DMS53 treated with DMSO at 0.1 percent for 48 hours (cell line): ENCODE measurements at regions not wholly inside any gene's neighbourhood (a gene's known extent, or its start where the extent isn't known, plus 50 kb on each side); places are given as distances from the start of the nearest gene placed in this dataset.
"Not testable (repeated sequence)": the region's sequence is repeated elsewhere in the genome, so short reads cannot be mapped to it uniquely, and the experiment has no call there.

Experiments
- DNase-seq: peaks from one replicate; lab custom pipeline; 2025; ENCODE audit not compliant: unreplicated experiment; lab: John Stamatoyannopoulos, UW

GRCh38 chr15:91356083-91356482 is 256.0 kb downstream of the SV2B start:
- no peak for DNase-seq

- no peak for DNase-seq
Observed at GRCh38 chr15:91357011-91357410, 257.0 kb downstream of the SV2B start.

GRCh38 chr15:91357486-91357885 is 257.4 kb downstream of the SV2B start:
- no peak for DNase-seq

- no peak for DNase-seq
Observed at GRCh38 chr15:91358405-91358804, 258.3 kb downstream of the SV2B start.

- not testable (repeated sequence) for DNase-seq
Observed at GRCh38 chr15:91361696-91362095, 261.6 kb downstream of the SV2B start.

- DNase-seq: no peak
Observed at GRCh38 chr15:91366111-91366510, 266.1 kb downstream of the SV2B start.

DNA sequence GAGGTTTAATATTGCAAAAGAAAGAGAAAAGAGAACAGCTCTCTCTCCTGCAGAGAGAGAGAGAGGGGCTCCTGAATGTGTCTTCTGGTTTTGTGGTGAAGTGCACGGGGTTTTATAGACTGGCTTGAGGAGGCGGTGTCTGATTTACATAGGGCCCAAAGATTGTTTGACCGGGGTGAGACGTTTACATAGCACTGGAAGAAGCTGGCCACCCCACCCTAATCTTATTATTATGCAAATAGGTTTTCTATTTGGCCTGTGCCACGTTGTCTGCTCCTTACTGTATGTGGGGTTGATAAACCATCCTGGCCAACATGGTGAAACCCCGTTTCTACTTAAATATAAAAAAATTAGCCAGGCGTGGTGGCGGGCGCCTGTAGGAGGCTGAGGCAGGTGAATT is 268.6 kb downstream of the SV2B start:
- DNase-seq: no peak

- DNase-seq: no peak
Observed at GRCh38 chr15:91369823-91370222, 269.8 kb downstream of the SV2B start.

DNA sequence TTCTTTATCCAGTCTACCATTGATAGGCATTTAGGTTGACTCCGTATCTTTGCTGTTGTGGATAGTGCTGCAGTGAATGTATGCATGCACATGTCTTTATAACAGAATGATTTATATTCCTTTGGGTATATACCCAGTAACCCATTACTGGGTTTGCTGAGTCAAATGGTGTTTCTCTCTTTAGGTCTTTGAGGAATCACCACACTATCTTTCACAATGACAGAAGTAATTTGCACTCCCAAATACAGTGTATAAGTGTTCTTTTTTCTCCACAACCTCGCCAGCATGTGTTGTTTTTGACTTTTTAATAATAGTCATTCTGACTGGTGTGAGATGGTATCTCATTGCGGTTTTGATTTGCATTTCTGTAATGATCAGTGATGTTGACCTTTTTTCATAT is 271.3 kb downstream of the SV2B start:
- DNase-seq: not testable (repeated sequence)

GRCh38 chr15:91374336-91374735 is 274.3 kb downstream of the SV2B start:
- no peak for DNase-seq

DNA sequence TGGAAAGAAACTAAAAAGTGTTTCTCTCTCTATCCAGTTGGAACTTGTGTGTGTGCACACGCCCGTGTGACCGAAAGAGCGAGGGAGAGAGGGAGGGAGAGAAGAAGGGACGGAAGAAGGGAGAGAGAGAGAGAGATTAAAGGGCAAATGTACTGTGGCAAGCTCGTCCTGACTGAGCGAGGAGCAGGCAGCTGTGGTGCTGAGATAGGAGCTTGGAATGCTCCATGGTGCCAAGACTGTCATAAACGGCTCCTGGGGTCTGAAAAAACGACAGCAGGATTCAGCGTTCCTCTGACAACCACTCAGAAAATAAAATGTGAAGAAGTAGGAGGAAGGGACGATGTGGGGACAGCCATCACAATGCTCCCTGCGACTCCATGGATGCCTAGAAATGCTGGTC is 276.0 kb downstream of the SV2B start:
- DNase-seq: no peak

DNA sequence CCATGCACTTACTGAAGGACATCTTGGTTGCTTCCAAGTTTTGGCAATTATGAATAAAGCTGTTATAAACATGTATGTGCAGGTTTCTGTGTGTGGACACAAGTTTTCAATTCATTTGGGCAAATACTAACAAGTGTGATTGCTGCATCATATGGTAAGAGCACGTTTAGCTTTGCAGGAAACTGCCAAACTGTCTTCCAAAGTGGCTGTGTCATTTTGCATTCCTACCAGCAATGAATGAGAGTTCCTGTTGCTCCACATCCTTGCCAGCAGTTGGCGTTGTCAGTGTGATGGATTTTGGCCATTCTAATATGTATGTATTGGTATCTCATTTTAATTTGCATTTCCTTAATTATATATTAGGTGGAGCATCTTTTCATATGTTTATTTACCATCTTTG is 280.1 kb downstream of the SV2B start:
- no peak for DNase-seq

- DNase-seq: no peak
Observed at GRCh38 chr15:91383532-91383931, 283.5 kb downstream of the SV2B start.

DNA sequence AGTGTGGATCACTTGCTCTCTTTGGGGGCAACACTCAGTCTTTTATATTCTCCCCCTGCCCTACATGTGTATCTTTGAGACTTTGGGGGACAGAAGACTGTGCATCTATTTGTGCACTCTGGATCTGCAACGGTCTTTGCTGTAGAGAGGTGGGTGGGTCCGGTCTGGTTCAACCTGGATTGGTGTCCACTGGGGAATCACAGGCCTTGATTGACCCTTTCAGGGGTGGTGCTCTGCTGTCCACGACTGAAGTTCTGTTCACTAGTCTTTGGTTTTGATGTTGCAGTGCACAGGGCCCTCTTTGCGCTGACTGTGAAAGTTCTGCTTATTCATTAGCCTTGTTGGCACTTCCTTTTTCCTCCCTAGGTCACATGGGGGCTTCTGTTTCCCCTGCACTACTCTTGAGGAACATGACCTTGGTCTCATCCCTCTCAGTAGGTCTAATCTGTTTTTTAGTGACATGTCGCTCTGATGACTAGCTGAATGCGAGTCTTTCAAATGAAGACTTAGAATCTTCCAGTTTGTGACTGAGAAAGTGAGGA is 284.2 kb downstream of the SV2B start:
- no peak for DNase-seq

DNA sequence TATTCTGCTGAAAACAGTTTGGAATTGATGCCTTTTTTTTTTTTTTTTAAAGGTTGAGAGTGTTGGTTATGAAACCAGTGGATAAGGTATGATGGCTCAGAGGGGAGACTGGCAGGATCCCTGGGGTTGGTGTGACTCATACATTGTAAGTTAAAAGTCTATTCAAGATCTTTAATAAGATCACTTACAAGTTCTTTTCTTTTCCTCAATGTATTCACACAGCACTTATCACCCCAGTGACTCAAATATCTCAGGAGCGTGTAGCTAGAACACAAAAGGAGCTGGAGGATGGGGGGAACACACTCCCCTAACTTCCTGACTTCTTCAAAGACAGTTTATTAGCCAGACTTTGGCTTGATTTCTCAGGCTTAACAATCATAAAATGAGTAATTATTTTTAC is 285.3 kb downstream of the SV2B start:
- DNase-seq: no peak

DNA sequence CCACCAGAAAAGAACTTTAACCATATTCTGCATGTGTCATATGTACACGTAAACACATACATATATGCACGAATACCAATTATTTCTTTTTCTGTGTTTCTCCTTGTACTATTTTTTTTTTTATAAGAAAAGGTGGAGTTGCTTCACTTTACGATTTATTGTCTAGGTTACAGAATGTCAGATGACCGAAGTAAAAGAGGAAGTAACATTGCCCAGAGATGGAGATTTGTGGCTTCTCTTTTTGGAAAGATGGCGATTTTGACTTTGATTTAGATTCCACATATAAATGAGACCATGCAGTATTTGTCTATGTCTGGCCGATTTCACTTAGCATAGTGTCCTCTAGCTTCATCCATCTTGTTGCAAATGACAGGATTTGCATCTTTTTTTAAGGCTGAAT is 293.1 kb downstream of the SV2B start:
- no peak for DNase-seq

DNA sequence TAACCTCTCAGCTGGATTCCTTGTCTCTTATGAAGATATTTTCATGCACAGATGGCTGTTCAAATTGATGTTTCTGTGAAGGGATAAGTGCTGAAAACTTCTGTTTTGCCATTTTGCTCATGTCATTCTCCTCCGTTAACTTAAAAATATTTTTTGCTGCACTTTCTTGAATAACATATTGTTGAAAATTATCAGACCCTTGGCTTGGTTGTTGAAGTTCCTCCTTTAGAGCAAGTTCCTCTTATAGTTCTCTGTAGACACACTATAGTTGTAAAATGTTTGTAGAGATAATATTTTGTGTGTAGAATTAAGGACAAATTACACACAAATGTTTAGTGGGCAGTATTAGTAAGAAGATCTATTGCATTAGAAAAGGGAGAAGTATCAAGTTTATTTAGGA is 300.4 kb downstream of the SV2B start:
- DNase-seq: no peak

DNA sequence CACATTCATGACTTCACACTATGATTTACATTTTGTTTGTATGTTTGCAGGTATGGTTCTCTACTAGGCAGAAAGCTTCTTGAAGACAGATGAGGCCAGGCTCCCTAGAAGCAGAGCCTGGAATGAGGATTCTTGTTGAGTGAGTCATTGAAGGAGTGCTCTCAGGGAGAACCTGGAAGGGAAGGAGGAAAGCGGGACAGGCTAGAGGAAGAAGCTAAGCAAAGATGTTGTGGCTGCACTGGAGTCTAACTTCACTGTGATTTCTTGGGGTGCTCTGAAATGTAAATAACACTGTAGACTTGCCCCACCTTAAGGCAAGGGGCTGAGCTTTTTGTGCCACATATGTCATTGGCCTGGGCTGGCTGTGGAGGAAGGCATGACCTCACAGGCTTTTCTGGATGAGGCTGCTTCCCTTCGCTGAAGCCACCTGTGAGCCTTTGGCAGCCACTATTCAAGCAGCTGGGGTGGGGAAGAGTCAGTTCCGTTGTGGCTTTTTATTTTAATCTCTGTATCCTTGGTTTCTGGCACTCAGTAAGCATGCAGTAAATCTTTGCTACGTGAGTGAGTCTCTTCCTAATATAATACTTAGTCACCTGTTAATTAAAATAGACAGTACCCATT is 307.3 kb downstream of the SV2B start:
- no peak for DNase-seq

DNA sequence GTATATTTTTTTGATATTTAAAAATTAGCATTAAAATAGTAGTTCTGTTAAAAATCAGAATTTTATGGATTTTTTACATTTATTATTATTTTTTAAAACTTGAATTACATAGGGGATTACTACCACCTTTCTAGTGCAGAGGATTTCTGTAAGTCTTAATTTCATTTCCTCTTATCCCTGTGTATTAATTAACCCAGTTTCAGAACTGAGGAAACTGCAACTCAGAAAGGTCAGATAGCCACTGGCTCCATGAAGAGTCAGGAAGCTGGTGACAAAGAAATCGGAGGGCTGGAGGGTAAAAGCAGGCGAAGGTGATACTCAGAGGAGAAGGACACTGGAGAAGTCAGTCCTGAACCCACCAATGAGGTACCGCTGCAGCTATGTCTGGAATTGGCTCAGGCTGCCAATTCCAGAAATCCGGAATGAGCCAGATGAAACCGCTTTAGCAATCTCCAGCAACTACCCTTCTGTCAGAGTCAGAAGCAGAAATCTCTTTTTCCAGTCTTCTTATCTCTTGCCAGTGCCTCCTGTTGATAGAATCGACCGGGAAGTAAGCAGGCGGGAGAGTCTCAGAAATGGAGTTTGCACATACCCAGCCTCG is 308.5 kb downstream of the SV2B start:
- DNase-seq: no peak

DNA sequence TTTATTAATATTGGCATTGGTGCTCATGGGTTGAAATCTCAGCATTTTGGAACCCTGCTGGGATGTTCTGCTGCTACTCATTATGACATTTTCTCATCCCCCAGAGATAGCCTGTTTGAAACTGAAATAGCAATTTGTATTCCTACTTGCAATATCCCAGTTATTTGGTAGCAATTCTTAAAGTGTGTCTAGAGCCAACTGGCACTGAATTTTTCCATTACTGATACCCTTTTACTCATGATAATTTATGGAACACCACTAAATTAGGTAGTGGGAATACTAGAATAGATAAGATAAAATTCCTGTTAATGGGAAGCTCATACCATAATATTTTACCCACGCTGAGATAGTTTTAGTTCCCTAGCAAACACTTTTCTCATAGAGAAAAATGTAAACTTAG is 309.3 kb downstream of the SV2B start:
- no peak for DNase-seq

DNA sequence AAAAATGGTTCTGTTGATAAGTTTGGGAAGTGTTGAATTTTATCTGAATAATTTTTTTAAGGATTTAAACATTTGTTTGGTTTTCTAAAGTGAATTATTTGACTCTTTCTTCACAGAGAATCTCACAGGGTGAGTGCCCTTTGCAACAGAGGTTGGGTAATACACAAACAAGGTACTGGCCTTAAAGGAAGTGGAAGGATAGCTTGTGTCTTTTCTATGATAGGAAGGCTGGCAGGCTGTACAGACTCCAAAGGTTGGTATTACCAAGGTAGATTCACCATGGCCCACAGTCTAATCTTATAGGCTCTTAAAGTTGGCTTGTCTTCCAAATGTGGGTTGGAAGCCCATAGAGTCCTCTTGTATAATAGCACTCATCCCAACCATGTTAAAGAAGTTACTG is 311.5 kb downstream of the SV2B start:
- no peak for DNase-seq

DNA sequence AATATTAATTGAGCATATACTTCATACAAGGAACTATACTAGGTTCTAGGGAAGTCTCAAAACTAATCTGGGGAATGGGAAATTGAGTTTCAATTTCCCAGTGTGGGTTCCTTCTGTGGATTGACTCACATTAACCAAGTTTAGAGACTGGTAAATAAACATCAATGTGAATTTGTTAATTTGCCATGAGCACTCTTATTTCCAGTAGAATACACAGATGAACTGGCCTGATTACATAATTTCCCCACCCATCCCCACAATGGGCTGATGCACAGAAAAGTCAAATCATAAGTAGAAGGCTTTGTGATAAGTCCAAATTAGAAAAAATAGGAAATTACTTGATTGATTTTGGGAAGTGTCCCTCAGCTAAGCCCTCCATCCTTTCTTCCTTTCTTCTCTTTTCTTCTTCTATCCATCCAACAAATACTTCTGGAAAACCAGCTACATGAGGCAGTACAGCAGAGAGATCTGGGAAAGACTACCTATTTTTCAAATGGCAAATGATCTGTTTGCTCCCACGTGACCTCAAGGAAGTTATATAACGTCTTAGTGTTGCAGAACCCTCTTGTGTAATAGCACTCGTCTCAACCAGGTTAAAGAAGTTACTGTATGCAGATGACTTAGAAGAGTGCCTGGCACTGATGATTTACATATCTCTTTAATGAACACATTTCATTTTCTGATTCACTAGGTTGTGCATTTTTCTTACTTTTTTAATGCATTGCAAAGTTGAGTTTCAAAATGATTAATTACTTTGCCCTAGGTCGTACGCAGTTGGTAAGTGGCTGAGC is 312.3 kb downstream of the SV2B start:
- DNase-seq: no peak
